NCI-H1694 treated with DMSO at 0.1 percent for 48 hours (cell line): ENCODE measurements at regions not wholly inside any gene's neighbourhood (a gene's known extent, or its start where the extent isn't known, plus 50 kb on each side); places are given as distances from the start of the nearest gene placed in this dataset.

Experiments
- DNase-seq: peaks from one replicate; lab custom pipeline; 2025; lab: John Stamatoyannopoulos, UW

GRCh38 chr5:165188556-165189175 is 1683.2 kb downstream of the MAT2B start:
- DNase-seq: no peak

- DNase-seq: no peak
These were observed 1691.5 kb downstream of the MAT2B start for GRCh38 chr5:165196961-165197360.

GRCh38 chr5:165201369-165201768 is 1696.0 kb downstream of the MAT2B start:
- DNase-seq: no peak

- DNase-seq: no peak
These were observed 1696.5 kb downstream of the MAT2B start for GRCh38 chr5:165201771-165202518.

GRCh38 chr5:165202519-165202910 is 1697.1 kb downstream of the MAT2B start:
- DNase-seq: no peak

GRCh38 chr5:165209101-165209727 is 1703.8 kb downstream of the MAT2B start:
- DNase-seq: peak; percentile 2

- DNase-seq: no peak
These were observed 1719.1 kb downstream of the MAT2B start for GRCh38 chr5:165224366-165225045.

GRCh38 chr5:165227515-165227914 is 1722.1 kb downstream of the MAT2B start:
- no peak for DNase-seq

GRCh38 chr5:165228184-165228583 is 1722.8 kb downstream of the MAT2B start:
- no peak for DNase-seq

- no peak for DNase-seq
These were observed 1726.5 kb downstream of the MAT2B start for GRCh38 chr5:165231821-165232508.

- DNase-seq: no peak
These were observed 1727.2 kb downstream of the MAT2B start for GRCh38 chr5:165232509-165233028.

GRCh38 chr5:165241811-165242210 is 1736.4 kb downstream of the MAT2B start:
- DNase-seq: no peak

GRCh38 chr5:165242646-165243045 is 1737.2 kb downstream of the MAT2B start:
- no peak for DNase-seq

GRCh38 chr5:165244407-165244806 is 1739.0 kb downstream of the MAT2B start:
- no peak for DNase-seq

GRCh38 chr5:165258197-165258771 is 1752.9 kb downstream of the MAT2B start:
- DNase-seq: no peak

GRCh38 chr5:165260426-165260825 is 1755.0 kb downstream of the MAT2B start:
- DNase-seq: no peak

- no peak for DNase-seq
These were observed 1758.1 kb downstream of the MAT2B start for GRCh38 chr5:165263536-165263935.

- no peak for DNase-seq
These were observed 1761.5 kb downstream of the MAT2B start for GRCh38 chr5:165266939-165267338.

GRCh38 chr5:165272436-165272835 is 1767.0 kb downstream of the MAT2B start:
- no peak for DNase-seq

- DNase-seq: no peak
These were observed 1772.2 kb downstream of the MAT2B start for GRCh38 chr5:165277661-165278060.

- DNase-seq: no peak
These were observed 1777.1 kb downstream of the MAT2B start for GRCh38 chr5:165282491-165282890.
